GM23338 (cell line): ENCODE measurements at regions not wholly inside any gene's neighbourhood (a gene's known extent, or its start where the extent isn't known, plus 50 kb on each side); places are given as distances from the start of the nearest gene placed in this dataset.

Source experiments
- CTCF ChIP-seq, 2 experiments: fragments of 200-600 bp in 1 of 2; sonication (generic) in 1 of 2; conservative IDR thresholded peaks; 2 replicates each; pipeline versions ENCODE4 v1.5.1 to v1.6.1; 2016 to 2017; ENCODE audit warnings: antibody characterized with exemption in 2 of 2, low read depth in 2 of 2, mild to moderate bottlenecking in 2 of 2, moderate library complexity in 1 of 2
- EZH2 ChIP-seq: fragments of 200-600 bp; sonication (generic); IDR thresholded peaks from one replicate; pipeline ENCODE4 v1.8.0; 2017; ENCODE audit warnings: antibody characterized with exemption, mild to moderate bottlenecking, low read depth; ENCODE audit not compliant: unreplicated experiment
- JUNB ChIP-seq: IDR thresholded peaks from one replicate; pipeline ENCODE4 v1.6.1; 2016; ENCODE audit warnings: antibody characterized with exemption; ENCODE audit not compliant: unreplicated experiment
- POLR2AphosphoS5 ChIP-seq: IDR thresholded peaks from 2 replicates; pipeline ENCODE4 v1.6.1; 2016; ENCODE audit warnings: antibody characterized with exemption, low read depth
- REST ChIP-seq: IDR thresholded peaks from one replicate; pipeline ENCODE4 v1.6.1; 2018; ENCODE audit warnings: antibody characterized with exemption; ENCODE audit not compliant: unreplicated experiment

GRCh38 chr19:28130066-28130511 is 1082.9 kb downstream of the UQCRFS1 start:
- TF ChIP-seq CTCF (conservative IDR thresholded peaks at IDR 0.05; ENCODE audit: low read depth in 2 of 2) (no peak), REST (no peak), EZH2 (no peak), POLR2AphosphoS5 (no peak), JUNB (no peak)
